Suprapubic skin (tissue), 4 donors: ENCODE measurements at regions not wholly inside any gene's neighbourhood (a gene's known extent, or its start where the extent isn't known, plus 50 kb on each side); places are given as distances from the start of the nearest gene placed in this dataset.

ENCODE experiments used
- POLR2A ChIP-seq, 2 donors: fragments of 450-650 bp; IDR thresholded peaks; one replicate each; pipeline ENCODE4 v1.6.1; 2017; ENCODE audit warnings: antibody characterized with exemption in 2 of 2, mild to moderate bottlenecking in 2 of 2, moderate library complexity in 2 of 2
- POLR2AphosphoS5 ChIP-seq, 3 donors: sonication (generic); formaldehyde crosslinking; IDR thresholded peaks; one replicate each; pipeline ENCODE4 v1.6.1; 2017; ENCODE audit warnings: antibody characterized with exemption in 3 of 3
- TF ChIP-seq, protein P1 (sequence below), 2 donors: fragments of 200-600 bp in 1 of 2; fragments of 450-650 bp in 1 of 2; sonication (generic) in 1 of 2; IDR thresholded peaks; one replicate each; pipeline ENCODE4 v1.5.1; 2016 to 2019; ENCODE audit warnings: antibody characterized with exemption in 2 of 2, mild to moderate bottlenecking in 1 of 2, moderate library complexity in 1 of 2

- TF ChIP-seq, protein P1, sequence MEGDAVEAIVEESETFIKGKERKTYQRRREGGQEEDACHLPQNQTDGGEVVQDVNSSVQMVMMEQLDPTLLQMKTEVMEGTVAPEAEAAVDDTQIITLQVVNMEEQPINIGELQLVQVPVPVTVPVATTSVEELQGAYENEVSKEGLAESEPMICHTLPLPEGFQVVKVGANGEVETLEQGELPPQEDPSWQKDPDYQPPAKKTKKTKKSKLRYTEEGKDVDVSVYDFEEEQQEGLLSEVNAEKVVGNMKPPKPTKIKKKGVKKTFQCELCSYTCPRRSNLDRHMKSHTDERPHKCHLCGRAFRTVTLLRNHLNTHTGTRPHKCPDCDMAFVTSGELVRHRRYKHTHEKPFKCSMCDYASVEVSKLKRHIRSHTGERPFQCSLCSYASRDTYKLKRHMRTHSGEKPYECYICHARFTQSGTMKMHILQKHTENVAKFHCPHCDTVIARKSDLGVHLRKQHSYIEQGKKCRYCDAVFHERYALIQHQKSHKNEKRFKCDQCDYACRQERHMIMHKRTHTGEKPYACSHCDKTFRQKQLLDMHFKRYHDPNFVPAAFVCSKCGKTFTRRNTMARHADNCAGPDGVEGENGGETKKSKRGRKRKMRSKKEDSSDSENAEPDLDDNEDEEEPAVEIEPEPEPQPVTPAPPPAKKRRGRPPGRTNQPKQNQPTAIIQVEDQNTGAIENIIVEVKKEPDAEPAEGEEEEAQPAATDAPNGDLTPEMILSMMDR (IDR thresholded peaks at IDR 0.05), result no peak
- TF ChIP-seq POLR2AphosphoS5 (IDR thresholded peaks at IDR 0.05), result no peak
- TF ChIP-seq POLR2A (IDR thresholded peaks at IDR 0.05), result no peak
Observed at GRCh38 chr13:111459803-111460547, 139.5 kb downstream of the TEX29 start.
